ENCODE measurements at regions not wholly inside any gene's neighbourhood (a gene's known extent, or its start where the extent isn't known, plus 50 kb on each side); places are given as distances from the start of the nearest gene placed in this dataset.

DNA sequence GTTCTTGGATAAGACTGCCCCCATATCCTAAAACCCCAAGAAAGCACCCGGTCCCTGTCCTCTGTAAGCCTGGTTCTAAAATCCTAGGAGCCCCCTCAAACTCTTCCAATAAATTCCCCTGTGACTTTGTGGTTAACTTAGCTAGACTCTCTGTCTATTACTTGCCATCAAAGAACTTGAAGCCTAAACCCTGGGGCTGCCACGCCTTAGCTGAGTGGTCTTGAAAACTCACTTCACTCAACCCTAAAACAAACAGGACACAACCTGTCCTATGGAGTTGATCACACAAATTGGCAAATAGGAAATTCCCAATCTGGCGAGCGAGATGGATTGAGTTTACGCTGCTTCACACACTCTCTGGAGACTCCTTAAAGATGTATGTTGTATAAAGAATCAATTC is 191.4 kb upstream of the SVIL start:
- no peak for DNase-seq (ENCODE audit: low read depth)
- TF ChIP-seq, protein P1, sequence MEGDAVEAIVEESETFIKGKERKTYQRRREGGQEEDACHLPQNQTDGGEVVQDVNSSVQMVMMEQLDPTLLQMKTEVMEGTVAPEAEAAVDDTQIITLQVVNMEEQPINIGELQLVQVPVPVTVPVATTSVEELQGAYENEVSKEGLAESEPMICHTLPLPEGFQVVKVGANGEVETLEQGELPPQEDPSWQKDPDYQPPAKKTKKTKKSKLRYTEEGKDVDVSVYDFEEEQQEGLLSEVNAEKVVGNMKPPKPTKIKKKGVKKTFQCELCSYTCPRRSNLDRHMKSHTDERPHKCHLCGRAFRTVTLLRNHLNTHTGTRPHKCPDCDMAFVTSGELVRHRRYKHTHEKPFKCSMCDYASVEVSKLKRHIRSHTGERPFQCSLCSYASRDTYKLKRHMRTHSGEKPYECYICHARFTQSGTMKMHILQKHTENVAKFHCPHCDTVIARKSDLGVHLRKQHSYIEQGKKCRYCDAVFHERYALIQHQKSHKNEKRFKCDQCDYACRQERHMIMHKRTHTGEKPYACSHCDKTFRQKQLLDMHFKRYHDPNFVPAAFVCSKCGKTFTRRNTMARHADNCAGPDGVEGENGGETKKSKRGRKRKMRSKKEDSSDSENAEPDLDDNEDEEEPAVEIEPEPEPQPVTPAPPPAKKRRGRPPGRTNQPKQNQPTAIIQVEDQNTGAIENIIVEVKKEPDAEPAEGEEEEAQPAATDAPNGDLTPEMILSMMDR (IDR thresholded peaks at IDR 0.05; ENCODE audit: insufficient read depth, low read depth, low read length), result no peak
- no peak overlapping the region for H3K4me3 ChIP-seq (ENCODE audit: low read depth, low read length)
- H3K27me3 ChIP-seq (ENCODE audit: control insufficient read depth, insufficient read depth, low read length), result peaks cover 5% of the 10 kb centered on the region
- ChIA-PET CTCF (no interaction called here), POLR2A (no interaction called here)
- H3K36me3 ChIP-seq (ENCODE audit: control insufficient read depth, insufficient read depth, low read length), result no peaks in the 10 kb centered on the region

DNA sequence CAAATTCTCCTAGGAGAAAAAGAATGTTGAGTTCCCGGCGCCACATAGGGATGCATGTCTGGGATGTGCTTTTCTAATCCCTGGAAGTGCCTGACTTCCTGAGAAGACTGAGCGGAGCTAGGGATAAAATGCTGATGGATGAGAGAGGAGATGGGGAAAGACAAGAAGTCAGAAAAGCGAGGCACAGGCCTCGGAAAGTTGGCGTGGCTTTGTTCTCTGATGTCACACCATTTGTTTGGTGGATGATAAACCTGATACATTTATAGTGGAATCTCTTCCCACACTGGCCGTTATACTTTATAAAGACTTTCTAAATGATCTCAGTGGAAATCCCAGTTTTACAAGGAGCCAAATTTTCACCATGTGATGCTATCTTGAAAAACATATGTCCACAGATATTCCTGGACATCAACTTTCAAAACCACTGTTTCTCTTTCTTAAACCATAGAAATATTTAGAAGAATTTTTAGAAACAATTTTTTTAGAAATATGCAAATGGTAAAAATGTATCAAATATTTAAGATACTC is 188.8 kb upstream of the SVIL start:
- CTCF ChIA-PET, result interaction anchor here (0.7 to 2.4 kb wide), 4 partner anchors 9 to 38 kb away, joined by 3 to 10 read pairs (median 3); no protein-coding TSS in a partner anchor
- POLR2A ChIA-PET, result no interaction called here
- H3K27me3 ChIP-seq (ENCODE audit: control insufficient read depth, insufficient read depth, low read length), result peaks cover 8% of the 10 kb centered on the region
- TF ChIP-seq, protein P1 (IDR thresholded peaks at IDR 0.05; ENCODE audit: insufficient read depth, low read depth, low read length), result no peak
- no peak for DNase-seq (ENCODE audit: low read depth)
- H3K4me3 ChIP-seq (ENCODE audit: low read depth, low read length), result no peak overlapping the region
- H3K36me3 ChIP-seq (ENCODE audit: control insufficient read depth, insufficient read depth, low read length), result no peaks in the 10 kb centered on the region

GRCh38 chr10:29820890-29821461 is 186.2 kb upstream of the SVIL start:
- ChIA-PET CTCF (interaction anchor here (0.5 to 1.0 kb wide), 2 partner anchors 9 to 356 kb away, joined by 3 read pairs; no protein-coding TSS in a partner anchor), POLR2A (no interaction called here)
- no peak for DNase-seq (ENCODE audit: low read depth)
- Histone ChIP-seq H3K4me3 (ENCODE audit: low read depth, low read length) (no peak overlapping the region), H3K27me3 (ENCODE audit: control insufficient read depth, insufficient read depth, low read length) (peaks cover 8% of the 10 kb centered on the region), H3K36me3 (ENCODE audit: control insufficient read depth, insufficient read depth, low read length) (no peaks in the 10 kb centered on the region)
- TF ChIP-seq, protein P1 (IDR thresholded peaks at IDR 0.05; ENCODE audit: insufficient read depth, low read depth, low read length), result no peak

- Histone ChIP-seq H3K36me3 (ENCODE audit: control insufficient read depth, insufficient read depth, low read length) (no peaks in the 10 kb centered on the region), H3K27me3 (ENCODE audit: control insufficient read depth, insufficient read depth, low read length) (peaks cover 6% of the 10 kb centered on the region; the same call in 1 of the 2 replicates), H3K4me3 (ENCODE audit: low read depth, low read length) (no peak overlapping the region)
- ChIA-PET CTCF (interaction anchor here (1.2 to 1.5 kb wide), 3 partner anchors 13 to 82 kb away, joined by 3 read pairs; no protein-coding TSS in a partner anchor), POLR2A (no interaction called here)
- no peak for DNase-seq (ENCODE audit: low read depth)
- TF ChIP-seq, protein P1 (IDR thresholded peaks at IDR 0.05; ENCODE audit: insufficient read depth, low read depth, low read length), result no peak
Observed at GRCh38 chr10:29816801-29817558, 182.2 kb upstream of the SVIL start.

GRCh38 chr10:29815572-29815971 is 180.8 kb upstream of the SVIL start:
- ChIA-PET CTCF (interaction anchor here (1.2 kb wide), 1 partner anchor 14 kb away, joined by 3 read pairs; no protein-coding TSS in a partner anchor), POLR2A (interaction anchor here (0.6 kb wide), 1 partner anchor 83 kb away, joined by 3 read pairs; no protein-coding TSS in a partner anchor)
- no peak for DNase-seq (ENCODE audit: low read depth)
- Histone ChIP-seq H3K36me3 (ENCODE audit: control insufficient read depth, insufficient read depth, low read length) (no peaks in the 10 kb centered on the region), H3K4me3 (ENCODE audit: low read depth, low read length) (no peak overlapping the region), H3K27me3 (ENCODE audit: control insufficient read depth, insufficient read depth, low read length) (no peaks in the 10 kb centered on the region)
- TF ChIP-seq, protein P1 (IDR thresholded peaks at IDR 0.05; ENCODE audit: insufficient read depth, low read depth, low read length), result no peak
